ENCODE measurements at regions not wholly inside any gene's neighbourhood (a gene's known extent, or its start where the extent isn't known, plus 50 kb on each side); places are given as distances from the start of the nearest gene placed in this dataset.

- Mint-ChIP-seq H3K36me3 (peaks cover 0 to 15% (median 8%) of the 10 kb centered on the region in 3 donors), H3K27ac (no peak overlapping the region), H3K4me3 (no peak overlapping the region), H3K27me3 (ENCODE audit: low read depth in 3 of 3) (peaks cover 0 to 4% (median 2%) of the 10 kb centered on the region in 3 donors), H3K9me3 (peaks cover 0 to 7% (median under 1%) of the 10 kb centered on the region in 6 donors), H3K4me1 (no peaks in the 10 kb centered on the region)
- DNase-seq = no peak
Observed at GRCh38 chr12:107583551-107583950, 102.0 kb upstream of the PWP1 start.

GRCh38 chr12:107584563-107584962, 101.0 kb upstream of the PWP1 start:
- no peak for DNase-seq
- Mint-ChIP-seq H3K4me1 (no peaks in the 10 kb centered on the region), H3K36me3 (peaks cover 0 to 15% (median 8%) of the 10 kb centered on the region in 3 donors), H3K27me3 (ENCODE audit: low read depth in 3 of 3) (peaks cover 0 to 5% (median 4%) of the 10 kb centered on the region in 3 donors), H3K9me3 (peaks cover 0 to 7% (median under 1%) of the 10 kb centered on the region in 6 donors), H3K27ac (no peak overlapping the region), H3K4me3 (no peak overlapping the region)

GRCh38 chr12:107586256-107586970, 99.2 kb upstream of the PWP1 start:
- peaks cover 0 to 6% (median 4%) of the 10 kb centered on the region in 3 donors for H3K27me3 Mint-ChIP-seq (ENCODE audit: low read depth in 3 of 3)
- no peaks in the 10 kb centered on the region for H3K4me1 Mint-ChIP-seq
- H3K4me3 Mint-ChIP-seq = no peak overlapping the region
- H3K27ac Mint-ChIP-seq = peak overlapping the region in 1 of 6 donors; percentile 20
- peaks cover 0 to 15% (median 8%) of the 10 kb centered on the region in 3 donors for H3K36me3 Mint-ChIP-seq
- peaks cover 0 to 7% (median under 1%) of the 10 kb centered on the region in 6 donors for H3K9me3 Mint-ChIP-seq
- no peak for DNase-seq

GRCh38 chr12:107590413-107590812, 95.2 kb upstream of the PWP1 start:
- H3K4me1 Mint-ChIP-seq = no peaks in the 10 kb centered on the region
- H3K36me3 Mint-ChIP-seq = peaks cover 0 to 15% (median 8%) of the 10 kb centered on the region in 3 donors
- peaks cover 0 to 5% (median 3%) of the 10 kb centered on the region in 3 donors for H3K27me3 Mint-ChIP-seq (ENCODE audit: low read depth in 3 of 3)
- no peak for DNase-seq
- peaks cover 0 to 14% (median under 1%) of the 10 kb centered on the region in 6 donors for H3K9me3 Mint-ChIP-seq
- no peak overlapping the region for H3K27ac Mint-ChIP-seq
- H3K4me3 Mint-ChIP-seq = no peak overlapping the region

GRCh38 chr12:107590814-107591375, 94.7 kb upstream of the PWP1 start:
- Mint-ChIP-seq H3K27me3 (ENCODE audit: low read depth in 3 of 3) (peaks cover 0 to 5% (median 3%) of the 10 kb centered on the region in 3 donors), H3K36me3 (peaks cover 0 to 15% (median 8%) of the 10 kb centered on the region in 3 donors), H3K9me3 (peaks cover 0 to 14% (median under 1%) of the 10 kb centered on the region in 6 donors), H3K4me1 (no peaks in the 10 kb centered on the region), H3K27ac (no peak overlapping the region), H3K4me3 (no peak overlapping the region)
- no peak for DNase-seq

GRCh38 chr12:107593713-107594381, 91.8 kb upstream of the PWP1 start:
- Mint-ChIP-seq H3K36me3 (no peaks in the 10 kb centered on the region), H3K9me3 (peaks cover 0 to 6% (median 0%) of the 10 kb centered on the region in 6 donors), H3K27me3 (ENCODE audit: low read depth in 3 of 3) (peaks cover 2 to 3% (median 2%) of the 10 kb centered on the region in 3 donors), H3K4me3 (no peak overlapping the region), H3K27ac (no peak overlapping the region), H3K4me1 (peaks cover 0 to 2% of the 10 kb centered on the region in 2 donors)
- DNase-seq = no peak

GRCh38 chr12:107594995-107595394, 90.6 kb upstream of the PWP1 start:
- Mint-ChIP-seq H3K27me3 (ENCODE audit: low read depth in 3 of 3) (peaks cover 0 to 2% (median 2%) of the 10 kb centered on the region in 3 donors), H3K4me1 (peaks cover 0 to 2% of the 10 kb centered on the region in 2 donors), H3K27ac (no peak overlapping the region), H3K36me3 (no peaks in the 10 kb centered on the region), H3K9me3 (peaks cover 0 to 6% (median 0%) of the 10 kb centered on the region in 6 donors), H3K4me3 (no peak overlapping the region)
- no peak for DNase-seq

GRCh38 chr12:107597695-107598410, 87.7 kb upstream of the PWP1 start:
- Mint-ChIP-seq H3K27me3 (ENCODE audit: low read depth in 3 of 3) (peaks cover 0 to 2% (median 2%) of the 10 kb centered on the region in 3 donors), H3K4me1 (peaks cover 0 to 2% of the 10 kb centered on the region in 2 donors), H3K36me3 (no peaks in the 10 kb centered on the region), H3K4me3 (no peak overlapping the region), H3K9me3 (peaks cover 0 to 6% (median 0%) of the 10 kb centered on the region in 6 donors), H3K27ac (peak overlapping the region in 1 of 6 donors; percentile 39)
- no peak for DNase-seq

- peaks cover 0 to 2% (median 0%) of the 10 kb centered on the region in 3 donors for H3K27me3 Mint-ChIP-seq (ENCODE audit: low read depth in 3 of 3)
- H3K9me3 Mint-ChIP-seq = peaks cover 0 to 1% (median 0%) of the 10 kb centered on the region in 6 donors
- DNase-seq = no peak
- no peaks in the 10 kb centered on the region for H3K36me3 Mint-ChIP-seq
- H3K4me3 Mint-ChIP-seq = no peak overlapping the region
- no peak overlapping the region for H3K27ac Mint-ChIP-seq
- H3K4me1 Mint-ChIP-seq = peaks cover 0 to 2% of the 10 kb centered on the region in 2 donors
Observed at GRCh38 chr12:107598906-107599305, 86.7 kb upstream of the PWP1 start.

- H3K4me3 Mint-ChIP-seq = no peak overlapping the region
- peaks cover 0 to 2% (median 1%) of the 10 kb centered on the region in 3 donors for H3K27me3 Mint-ChIP-seq (ENCODE audit: low read depth in 3 of 3)
- H3K36me3 Mint-ChIP-seq = no peaks in the 10 kb centered on the region
- H3K4me1 Mint-ChIP-seq = peaks cover 0 to 2% of the 10 kb centered on the region in 2 donors
- H3K9me3 Mint-ChIP-seq = no peaks in the 10 kb centered on the region
- H3K27ac Mint-ChIP-seq = peak overlapping the region in 2 of 6 donors; percentile 2 to 24
- DNase-seq = no peak
Observed at GRCh38 chr12:107600581-107601144, 84.9 kb upstream of the PWP1 start.

- no peak for DNase-seq
- no peaks in the 10 kb centered on the region for H3K36me3 Mint-ChIP-seq
- peaks cover 0 to 2% (median 1%) of the 10 kb centered on the region in 3 donors for H3K27me3 Mint-ChIP-seq (ENCODE audit: low read depth in 3 of 3)
- H3K27ac Mint-ChIP-seq = no peak overlapping the region
- peaks cover 0 to 2% of the 10 kb centered on the region in 2 donors for H3K4me1 Mint-ChIP-seq
- H3K9me3 Mint-ChIP-seq = peaks cover 0 to 1% (median 0%) of the 10 kb centered on the region in 6 donors
- no peak overlapping the region for H3K4me3 Mint-ChIP-seq
Observed at GRCh38 chr12:107602446-107602845, 83.2 kb upstream of the PWP1 start.

GRCh38 chr12:107605293-107605692, 80.3 kb upstream of the PWP1 start:
- Mint-ChIP-seq H3K27me3 (ENCODE audit: low read depth in 3 of 3) (peaks cover 0 to 3% (median 3%) of the 10 kb centered on the region in 3 donors), H3K4me3 (no peak overlapping the region), H3K4me1 (no peaks in the 10 kb centered on the region), H3K36me3 (no peaks in the 10 kb centered on the region), H3K9me3 (peaks cover 0 to 1% (median 0%) of the 10 kb centered on the region in 6 donors), H3K27ac (no peak overlapping the region)
- DNase-seq = no peak
